Stomach (tissue), 8 donors: ENCODE measurements at regions not wholly inside any gene's neighbourhood (a gene's known extent, or its start where the extent isn't known, plus 50 kb on each side); places are given as distances from the start of the nearest gene placed in this dataset.

ENCODE experiments used
- DNase-seq, 2 donors: peaks; one replicate each; pipeline versions ENCODE4 v3.0.0 to v3.0.0-alpha.2; 2013 to 2019
- H3K27ac ChIP-seq, 5 donors: fragments of 200-600 bp in 4 of 5; sonication (generic) in 4 of 5; one replicate each; pipeline ENCODE4 v1.5.1; 2013 to 2019; ENCODE audit warnings: mild to moderate bottlenecking in 1 of 5, moderate library complexity in 1 of 5
- H3K27me3 ChIP-seq, 3 donors: fragments of 200-600 bp; sonication (generic); one replicate each; pipeline ENCODE4 v1.5.1; 2017 to 2019; ENCODE audit warnings: mixed run types in 1 of 3
- H3K36me3 ChIP-seq, 4 donors: fragments of 200-600 bp; sonication (generic); 1 replicate in 3 of 4; 2 replicates in 1 of 4; pipeline ENCODE4 v1.5.1; 2016 to 2019
- H3K4me1 ChIP-seq, 4 donors: fragments of 200-600 bp; sonication (generic); one replicate each; pipeline ENCODE4 v1.5.1; 2016 to 2019
- H3K4me3 ChIP-seq, 4 donors: fragments of 200-600 bp; sonication (generic) in 3 of 4; one replicate each; pipeline ENCODE4 v1.5.1; 2016 to 2019; ENCODE audit warnings: mild to moderate bottlenecking in 1 of 4
- H3K9me3 ChIP-seq, 4 donors: fragments of 200-600 bp; sonication (generic); one replicate each; pipeline ENCODE4 v1.5.1; 2016 to 2019
- EP300 ChIP-seq: sonication (generic); formaldehyde crosslinking; IDR thresholded peaks from one replicate; pipeline ENCODE4 v1.6.1; 2017; ENCODE audit warnings: antibody characterized with exemption
- POLR2A ChIP-seq, 4 donors: fragments of 450-650 bp; IDR thresholded peaks; one replicate each; pipeline ENCODE4 v1.6.1; 2016; ENCODE audit warnings: antibody characterized with exemption in 4 of 4, control low read depth in 2 of 4, mild to moderate bottlenecking in 1 of 4, moderate library complexity in 1 of 4
- POLR2AphosphoS5 ChIP-seq, 3 donors: sonication (generic); formaldehyde crosslinking; IDR thresholded peaks; one replicate each; pipeline ENCODE4 v1.6.1; 2016; ENCODE audit warnings: antibody characterized with exemption in 3 of 3
- WGBS, 5 donors: extraction: QIAGEN DNeasy Blood & Tissue Kit in 3 of 5; methylation state at CpG; one replicate each; pipeline versions ENCODE4 v1.1.5 to v1.1.7; 2013 to 2018; 5-methylcytosine and 5-hydroxymethylcytosine counted together
- intact Hi-C: fragments of 100-400 bp; cut with DNase I; formaldehyde crosslinking; loops from one replicate; pipeline ENCODE4 v1.15.1; 2023; ENCODE audit warnings: low total_unique reads
- TF ChIP-seq, protein P1 (sequence below), 7 experiments: fragments of 450-650 bp in 4 of 7; fragments of 200-600 bp in 3 of 7; sonication (generic) in 3 of 7; IDR thresholded peaks; one replicate each; pipeline ENCODE4 v1.5.1; 2016 to 2019; ENCODE audit warnings: antibody characterized with exemption in 7 of 7, control low read depth in 2 of 7, mild to moderate bottlenecking in 1 of 7
- donor health status: healthy with polysubstance abuse.
- donor health status: Bipolar disorder and iron deficiency.
- donor health status: healthy.

DNA sequence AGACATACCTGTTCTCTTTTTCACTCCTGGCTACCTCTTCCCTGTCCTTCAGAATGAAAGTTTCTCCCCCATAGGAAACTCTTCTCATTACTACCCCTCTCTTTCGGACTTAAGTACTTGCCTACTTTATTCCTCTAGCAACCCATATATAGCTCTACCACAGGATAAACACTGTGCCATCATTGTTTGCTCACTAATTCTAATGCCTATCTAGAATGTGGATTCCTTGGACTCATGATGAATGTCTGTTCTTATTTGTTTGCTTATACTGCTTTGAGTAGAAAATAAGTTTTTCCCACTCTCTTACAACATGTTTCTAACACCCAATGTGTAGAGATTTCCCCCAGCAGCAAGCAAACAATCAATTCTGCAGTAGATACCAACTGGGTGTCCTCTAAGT lies 1094.9 kb downstream of the SLC6A15 start:
- TF ChIP-seq, protein P1, sequence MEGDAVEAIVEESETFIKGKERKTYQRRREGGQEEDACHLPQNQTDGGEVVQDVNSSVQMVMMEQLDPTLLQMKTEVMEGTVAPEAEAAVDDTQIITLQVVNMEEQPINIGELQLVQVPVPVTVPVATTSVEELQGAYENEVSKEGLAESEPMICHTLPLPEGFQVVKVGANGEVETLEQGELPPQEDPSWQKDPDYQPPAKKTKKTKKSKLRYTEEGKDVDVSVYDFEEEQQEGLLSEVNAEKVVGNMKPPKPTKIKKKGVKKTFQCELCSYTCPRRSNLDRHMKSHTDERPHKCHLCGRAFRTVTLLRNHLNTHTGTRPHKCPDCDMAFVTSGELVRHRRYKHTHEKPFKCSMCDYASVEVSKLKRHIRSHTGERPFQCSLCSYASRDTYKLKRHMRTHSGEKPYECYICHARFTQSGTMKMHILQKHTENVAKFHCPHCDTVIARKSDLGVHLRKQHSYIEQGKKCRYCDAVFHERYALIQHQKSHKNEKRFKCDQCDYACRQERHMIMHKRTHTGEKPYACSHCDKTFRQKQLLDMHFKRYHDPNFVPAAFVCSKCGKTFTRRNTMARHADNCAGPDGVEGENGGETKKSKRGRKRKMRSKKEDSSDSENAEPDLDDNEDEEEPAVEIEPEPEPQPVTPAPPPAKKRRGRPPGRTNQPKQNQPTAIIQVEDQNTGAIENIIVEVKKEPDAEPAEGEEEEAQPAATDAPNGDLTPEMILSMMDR (IDR thresholded peaks at IDR 0.05), result no peak
- no peak for TF ChIP-seq EP300
- no peak for TF ChIP-seq POLR2AphosphoS5 (IDR thresholded peaks at IDR 0.05)
- TF ChIP-seq POLR2A (IDR thresholded peaks at IDR 0.05), result no peak
- WGBS, 5 donors, result 89 to 100% (median 93%) methylated on average over 1 of the region's 1 CpG
- peaks cover 0 to 7% (median 2%) of the 10 kb centered on the region in 4 donors for H3K4me1 ChIP-seq
- no peak for DNase-seq
- no peaks in the 10 kb centered on the region for H3K9me3 ChIP-seq
- H3K27me3 ChIP-seq, result no peaks in the 10 kb centered on the region
- no peak overlapping the region for H3K4me3 ChIP-seq
- H3K27ac ChIP-seq, result no peak overlapping the region
- intact Hi-C loops, result no loop called here
- no peaks in the 10 kb centered on the region for H3K36me3 ChIP-seq

DNA sequence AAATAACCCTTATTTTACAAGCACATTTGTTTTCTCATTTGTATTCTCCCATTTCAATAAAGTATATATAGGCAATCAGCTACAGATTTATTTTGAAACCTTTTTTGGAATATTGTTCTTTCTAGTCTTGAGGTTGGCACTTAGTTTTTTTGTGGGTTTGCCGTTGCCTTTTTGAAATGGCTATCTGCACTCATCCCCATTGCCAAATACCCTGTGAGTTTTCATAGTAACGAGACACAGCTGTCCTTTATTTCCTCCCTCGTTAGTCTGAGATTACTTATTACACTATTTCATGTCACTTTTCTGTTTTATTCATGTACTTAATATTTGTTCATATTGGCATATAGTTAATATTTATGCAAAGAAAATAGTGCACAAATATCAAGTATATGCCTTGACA lies 1104.0 kb downstream of the SLC6A15 start:
- TF ChIP-seq, protein P1 (IDR thresholded peaks at IDR 0.05), result no peak
- TF ChIP-seq POLR2AphosphoS5 (IDR thresholded peaks at IDR 0.05) (no peak), EP300 (no peak), POLR2A (IDR thresholded peaks at IDR 0.05) (no peak)
- Histone ChIP-seq H3K27ac (no peak overlapping the region), H3K27me3 (no peaks in the 10 kb centered on the region), H3K4me1 (no peaks in the 10 kb centered on the region), H3K9me3 (no peaks in the 10 kb centered on the region), H3K36me3 (no peaks in the 10 kb centered on the region), H3K4me3 (no peak overlapping the region)
- no peak for DNase-seq
- intact Hi-C loops, result no loop called here
- 74 to 90% (median 86%) methylated on average over 3 of the region's 3 CpGs for WGBS, 5 donors

DNA sequence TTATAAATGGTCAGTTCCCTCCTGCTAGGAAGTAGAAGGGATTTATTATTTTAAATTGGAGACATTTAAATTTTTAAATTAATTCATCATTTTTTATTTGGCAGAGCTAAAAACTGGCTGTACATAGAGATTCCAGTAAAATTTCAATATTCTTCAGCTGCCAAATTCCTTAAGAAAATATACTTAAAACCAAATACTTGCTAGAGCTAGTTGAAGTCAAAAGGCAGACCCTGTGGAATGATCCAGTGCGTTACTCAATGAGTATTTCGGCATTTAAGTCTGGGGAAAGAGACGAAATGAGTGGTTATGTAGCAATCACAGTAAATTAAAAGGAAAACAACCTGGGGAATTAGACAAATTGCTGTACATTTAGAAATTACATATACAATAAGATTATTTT lies 1104.7 kb downstream of the SLC6A15 start:
- intact Hi-C loops, result no loop called here
- no peak overlapping the region for H3K4me3 ChIP-seq
- H3K36me3 ChIP-seq, result no peaks in the 10 kb centered on the region
- TF ChIP-seq, protein P1 (IDR thresholded peaks at IDR 0.05), result no peak
- TF ChIP-seq EP300 (no peak), POLR2A (IDR thresholded peaks at IDR 0.05) (no peak), POLR2AphosphoS5 (IDR thresholded peaks at IDR 0.05) (no peak)
- no peak overlapping the region for H3K27ac ChIP-seq
- no peaks in the 10 kb centered on the region for H3K9me3 ChIP-seq
- 79 to 87% (median 84%) methylated on average over 3 of the region's 3 CpGs for WGBS, 5 donors
- no peaks in the 10 kb centered on the region for H3K27me3 ChIP-seq
- no peaks in the 10 kb centered on the region for H3K4me1 ChIP-seq
- peak in 1 of 2 donors; percentile 11 for DNase-seq

DNA sequence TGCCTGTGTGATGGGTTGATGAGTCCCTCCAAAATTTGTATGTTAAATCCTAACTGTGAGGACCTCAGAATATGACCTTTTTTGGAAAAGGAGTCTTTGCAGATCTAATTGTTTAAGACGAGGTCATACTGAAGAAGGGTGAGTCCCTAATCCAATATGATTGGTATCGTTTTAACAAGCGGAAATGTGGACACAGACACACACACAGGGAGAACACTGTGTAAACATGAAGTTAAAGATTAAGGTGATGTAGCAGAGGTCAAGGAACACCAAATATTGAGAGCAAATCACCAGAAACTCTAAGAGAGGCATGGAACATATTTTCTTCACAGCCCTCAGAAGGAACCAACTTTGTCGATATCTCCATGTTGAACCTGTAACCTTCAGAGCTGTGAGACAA lies 1106.7 kb downstream of the SLC6A15 start:
- no peaks in the 10 kb centered on the region for H3K4me1 ChIP-seq
- H3K9me3 ChIP-seq, result no peaks in the 10 kb centered on the region
- no peaks in the 10 kb centered on the region for H3K36me3 ChIP-seq
- 20 to 48% (median 40%) methylated on average over 4 of the region's 4 CpGs for WGBS, 5 donors
- no peak overlapping the region for H3K27ac ChIP-seq
- no peaks in the 10 kb centered on the region for H3K27me3 ChIP-seq
- TF ChIP-seq POLR2AphosphoS5 (IDR thresholded peaks at IDR 0.05) (no peak), EP300 (no peak), POLR2A (IDR thresholded peaks at IDR 0.05) (no peak)
- TF ChIP-seq, protein P1 (IDR thresholded peaks at IDR 0.05), result no peak
- intact Hi-C loops, result no loop called here
- no peak for DNase-seq
- H3K4me3 ChIP-seq, result no peak overlapping the region
